Transverse colon (tissue), 3 donors: ENCODE measurements at regions not wholly inside any gene's neighbourhood (a gene's known extent, or its start where the extent isn't known, plus 50 kb on each side); places are given as distances from the start of the nearest gene placed in this dataset.

Source experiments
- EP300 ChIP-seq: sonication (generic); formaldehyde crosslinking; IDR thresholded peaks from one replicate; pipeline ENCODE4 v1.6.1; 2017; ENCODE audit warnings: antibody characterized with exemption, low read depth
- POLR2A ChIP-seq: fragments of 450-650 bp; IDR thresholded peaks from one replicate; pipeline ENCODE4 v1.6.1; 2016; ENCODE audit warnings: antibody characterized with exemption, mild to moderate bottlenecking, moderate library complexity
- TF ChIP-seq, protein P1 (sequence below), 5 experiments: fragments of 200-600 bp in 3 of 5; fragments of 450-650 bp in 2 of 5; sonication (generic) in 3 of 5; IDR thresholded peaks; 1 replicate in 2 of 5; 2 replicates in 3 of 5; pipeline ENCODE4 v1.5.1; 2016 to 2017; ENCODE audit warnings: antibody characterized with exemption in 5 of 5, inconsistent platforms in 3 of 5, mild to moderate bottlenecking in 2 of 5, moderate library complexity in 1 of 5

DNA sequence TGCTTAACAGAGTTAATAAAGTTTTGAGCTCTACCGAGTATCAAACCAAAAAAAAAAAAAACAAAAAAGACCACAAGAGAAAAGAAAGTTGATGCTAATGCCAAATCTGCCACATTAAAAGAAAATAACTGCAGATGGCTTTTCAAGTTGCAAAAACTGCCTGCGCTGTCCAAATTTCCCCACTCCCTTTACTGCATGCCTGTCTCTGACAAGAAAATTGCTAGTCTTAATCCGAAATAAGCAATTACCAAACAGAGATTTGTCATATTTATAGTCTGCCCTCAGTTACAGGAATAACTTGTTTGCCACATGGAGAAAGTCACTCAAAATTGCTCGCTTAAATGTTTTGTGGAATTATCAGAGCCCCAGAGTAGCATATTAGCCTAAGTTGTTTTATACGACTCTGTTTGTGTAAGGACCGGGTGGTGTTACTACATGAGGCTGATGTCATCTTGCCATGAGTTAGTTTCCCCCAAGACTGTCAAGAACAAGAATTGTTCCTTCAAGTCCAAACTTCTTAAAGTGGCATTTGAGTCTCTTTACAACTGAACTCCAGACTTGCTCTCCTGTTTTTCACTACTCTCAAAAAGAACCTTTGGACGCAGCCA is 160.9 kb downstream of the CEP120 start:
- TF ChIP-seq, protein P1, sequence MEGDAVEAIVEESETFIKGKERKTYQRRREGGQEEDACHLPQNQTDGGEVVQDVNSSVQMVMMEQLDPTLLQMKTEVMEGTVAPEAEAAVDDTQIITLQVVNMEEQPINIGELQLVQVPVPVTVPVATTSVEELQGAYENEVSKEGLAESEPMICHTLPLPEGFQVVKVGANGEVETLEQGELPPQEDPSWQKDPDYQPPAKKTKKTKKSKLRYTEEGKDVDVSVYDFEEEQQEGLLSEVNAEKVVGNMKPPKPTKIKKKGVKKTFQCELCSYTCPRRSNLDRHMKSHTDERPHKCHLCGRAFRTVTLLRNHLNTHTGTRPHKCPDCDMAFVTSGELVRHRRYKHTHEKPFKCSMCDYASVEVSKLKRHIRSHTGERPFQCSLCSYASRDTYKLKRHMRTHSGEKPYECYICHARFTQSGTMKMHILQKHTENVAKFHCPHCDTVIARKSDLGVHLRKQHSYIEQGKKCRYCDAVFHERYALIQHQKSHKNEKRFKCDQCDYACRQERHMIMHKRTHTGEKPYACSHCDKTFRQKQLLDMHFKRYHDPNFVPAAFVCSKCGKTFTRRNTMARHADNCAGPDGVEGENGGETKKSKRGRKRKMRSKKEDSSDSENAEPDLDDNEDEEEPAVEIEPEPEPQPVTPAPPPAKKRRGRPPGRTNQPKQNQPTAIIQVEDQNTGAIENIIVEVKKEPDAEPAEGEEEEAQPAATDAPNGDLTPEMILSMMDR (IDR thresholded peaks at IDR 0.05) = no peak
- TF ChIP-seq POLR2A (no peak), EP300 (no peak)
